HepG2 (cell line): ENCODE measurements at regions not wholly inside any gene's neighbourhood (a gene's known extent, or its start where the extent isn't known, plus 50 kb on each side); places are given as distances from the start of the nearest gene placed in this dataset.

ENCODE experiments used
- ATAC-seq: fragments of 200-7000 bp; cut with Tn5 transposase; 3 replicates; pipeline ENCODE4 v1.9.1; 2020; ENCODE audit warnings: mild to moderate bottlenecking, moderate library complexity
- BruUV-seq: library from RNA; stranded (reverse); fragments of 400-500 nt; replicated peaks from 2 replicates; lab custom pipeline; 2021; lab: Mats Ljungman, UMichigan
- CTCF ChIA-PET: fragments of 300-600 bp; formaldehyde crosslinking; extraction: SDS; loops from one replicate; lab custom pipeline; 2021; ENCODE audit warnings: low total read pairs, inconsistent platforms, low intra/inter-chr PET ratio; lab: Yijun Ruan, JAX
- POLR2A ChIA-PET: fragments of 350-600 bp; sonication (Branson Sonifier 250); formaldehyde crosslinking; loops from one replicate; lab custom pipeline; 2020; ENCODE audit warnings: antibody characterized with exemption, inconsistent platforms; lab: Yijun Ruan, JAX
- DNase-seq: peaks from one replicate; pipeline ENCODE4 v3.0.0-alpha.2; 2015; ENCODE audit warnings: low spot score
- FAIRE-seq: peaks from 3 replicates; lab custom pipeline; 2011; peaks lifted over from hg19 to GRCh38; lab: Jason Lieb, UNC
- H2AFZ ChIP-seq: one replicate; pipeline ENCODE4 v1.6.1; 2011; ENCODE audit warnings: low read length, inconsistent platforms
- H3K27ac ChIP-seq: fragments of 300-600 bp; 3 replicates; pipeline ENCODE4 v1.8.0; 2011; ENCODE audit warnings: mixed run types, mild to moderate bottlenecking, mixed read lengths, low read length, inconsistent platforms; ENCODE audit not compliant: insufficient read depth; ENCODE audit errors: extremely low read length
- H3K27me3 ChIP-seq, 2 experiments: fragments of 200-600 bp in 1 of 2; 2 replicates in 1 of 2; 3 replicates in 1 of 2; pipeline versions ENCODE4 v1.6.0 to v1.8.0; 2011; ENCODE audit warnings: low read length in 2 of 2, mild to moderate bottlenecking in 2 of 2, moderate library complexity in 2 of 2, inconsistent platforms in 1 of 2; ENCODE audit not compliant: insufficient read depth in 2 of 2, control insufficient read depth in 1 of 2
- H3K36me3 ChIP-seq, 2 experiments: fragments of 200-600 bp in 1 of 2; replicated peaks in 1 of 2; 2 replicates in 1 of 2; 3 replicates in 1 of 2; pipeline versions ENCODE4 v1.5.1 to v1.8.0; 2011; ENCODE audit warnings: low read length in 2 of 2, inconsistent platforms in 1 of 2; ENCODE audit not compliant: insufficient read depth in 2 of 2, control insufficient read depth in 1 of 2
- H3K4me1 ChIP-seq: 2 replicates; pipeline ENCODE4 v1.5.1; 2012; ENCODE audit warnings: low read length, inconsistent platforms; ENCODE audit not compliant: insufficient read depth
- H3K4me2 ChIP-seq: 2 replicates; pipeline ENCODE4 v1.6.0; 2011; ENCODE audit warnings: low read depth, low read length, inconsistent platforms
- H3K4me3 ChIP-seq, 3 experiments: fragments of 200-600 bp in 1 of 3; sonication (generic), shearing (Covaris generic) in 1 of 3; replicated peaks in 1 of 3; 2 replicates each; pipeline ENCODE4 v1.5.1; 2011 to 2016; ENCODE audit warnings: low read length in 3 of 3, inconsistent platforms in 2 of 3, low read depth in 2 of 3, mild to moderate bottlenecking in 2 of 3, control low read depth in 1 of 3, mixed read lengths in 1 of 3; ENCODE audit not compliant: insufficient read depth in 1 of 3
- H3K79me2 ChIP-seq: one replicate; pipeline ENCODE4 v1.6.1; 2011; ENCODE audit warnings: low read length, inconsistent platforms; ENCODE audit not compliant: insufficient read depth
- H3K9ac ChIP-seq: 2 replicates; pipeline ENCODE4 v1.6.0; 2011; ENCODE audit warnings: mild to moderate bottlenecking, low read depth, low read length, inconsistent platforms; ENCODE audit not compliant: insufficient read depth
- H3K9me3 ChIP-seq: 2 replicates; pipeline ENCODE4 v1.5.1; 2012; ENCODE audit warnings: mild to moderate bottlenecking, low read length
- H4K20me1 ChIP-seq: 2 replicates; pipeline ENCODE4 v1.6.0; 2011; ENCODE audit warnings: inconsistent platforms, mild to moderate bottlenecking, low read length, moderate library complexity; ENCODE audit not compliant: insufficient read depth
- CREB3 ChIP-seq: sonication (generic); formaldehyde crosslinking; IDR thresholded peaks from 2 replicates; pipeline ENCODE4 v1.5.0; 2020; ENCODE audit warnings: missing genetic modification reagents
- ETV6 ChIP-seq: sonication (generic); formaldehyde crosslinking; conservative IDR thresholded peaks from 2 replicates; pipeline ENCODE4 v1.4.0; 2020; ENCODE audit warnings: missing genetic modification reagents
- EZH2 ChIP-seq: conservative IDR thresholded peaks from 2 replicates; pipeline ENCODE4 v1.6.1; 2012; ENCODE audit warnings: mild to moderate bottlenecking, low read depth, low read length, moderate library complexity
- HDAC2 ChIP-seq: sonication (generic); formaldehyde crosslinking; IDR thresholded peaks from 2 replicates; pipeline ENCODE4 v1.4.0; 2020; ENCODE audit warnings: missing genetic modification reagents
- JUN ChIP-seq: sonication (generic); formaldehyde crosslinking; IDR thresholded peaks from 2 replicates; pipeline ENCODE4 v1.4.0; 2020; ENCODE audit warnings: mild to moderate bottlenecking, missing genetic modification reagents
- SMAD9 ChIP-seq: sonication (generic); formaldehyde crosslinking; IDR thresholded peaks from 2 replicates; pipeline ENCODE4 v1.5.1; 2020; ENCODE audit warnings: mild to moderate bottlenecking, missing genetic modification reagents
- THAP9 ChIP-seq: sonication (generic); formaldehyde crosslinking; IDR thresholded peaks from 2 replicates; pipeline ENCODE4; 2020; ENCODE audit warnings: missing genetic modification reagents, mild to moderate bottlenecking, borderline replicate concordance
- ZBTB34 ChIP-seq: sonication (generic); formaldehyde crosslinking; IDR thresholded peaks from 2 replicates; pipeline ENCODE4 v1.8.0; 2022; ENCODE audit warnings: mild to moderate bottlenecking, missing genetic modification reagents
- ZNF264 ChIP-seq: sonication (generic); formaldehyde crosslinking; IDR thresholded peaks from 2 replicates; pipeline ENCODE4 v1.4.0; 2020; ENCODE audit warnings: missing genetic modification reagents
- ZNF362 ChIP-seq: sonication (generic); formaldehyde crosslinking; IDR thresholded peaks from 2 replicates; pipeline ENCODE4 v1.4.0; 2020; ENCODE audit warnings: missing genetic modification reagents, mild to moderate bottlenecking, borderline replicate concordance
- ZNF557 ChIP-seq: sonication (generic); formaldehyde crosslinking; IDR thresholded peaks from 2 replicates; pipeline ENCODE4 v1.4.0; 2020; ENCODE audit warnings: missing genetic modification reagents
- ZNF629 ChIP-seq: sonication (generic); formaldehyde crosslinking; conservative IDR thresholded peaks from 2 replicates; pipeline ENCODE4 v1.5.0; 2020; ENCODE audit warnings: missing genetic modification reagents
- ZNF670 ChIP-seq: sonication (generic); formaldehyde crosslinking; IDR thresholded peaks from 2 replicates; pipeline ENCODE4 v1.8.0; 2022; ENCODE audit warnings: mild to moderate bottlenecking, missing genetic modification reagents, borderline replicate concordance
- ZNF891 ChIP-seq: sonication (generic); formaldehyde crosslinking; IDR thresholded peaks from 2 replicates; pipeline ENCODE4 v1.5.0; 2020; ENCODE audit warnings: mild to moderate bottlenecking, missing genetic modification reagents
- WGBS: methylation state at CpG from one replicate; pipeline ENCODE4 v1.1.6; 2017; ENCODE audit warnings: low lambda C conversion rate; 5-methylcytosine and 5-hydroxymethylcytosine counted together
- in situ Hi-C: cut with HindIII; loops from 2 replicates; pipeline ENCODE4 v1.10.0; 2017; ENCODE audit warnings: low pct_unique_long_range_greater_than_20kb; ENCODE audit not compliant: extremely low pct_ligation_motif_present
- intact Hi-C: fragments of 100-400 bp; cut with micrococcal nuclease; formaldehyde crosslinking; loops from one replicate; pipeline ENCODE4 v1.10.0; 2022; ENCODE audit not compliant: unreplicated experiment
- TF ChIP-seq, protein P1 (sequence below): IDR thresholded peaks from 2 replicates; pipeline ENCODE4 v1.6.1; 2016; ENCODE audit warnings: missing compliant biosample characterization, missing genetic modification reagents, borderline replicate concordance
- TF ChIP-seq, protein P2 (sequence below): sonication (generic); formaldehyde crosslinking; IDR thresholded peaks from 2 replicates; pipeline ENCODE4 v1.8.1; 2023; ENCODE audit warnings: mild to moderate bottlenecking, missing genetic modification reagents

- no peak overlapping the region for H3K4me2 ChIP-seq
- H3K9ac ChIP-seq, result no peak overlapping the region
- ATAC-seq (no peak), DNase-seq (no peak), FAIRE-seq (no peak)
- no peaks in the 10 kb centered on the region for H3K36me3 ChIP-seq
- CTCF ChIA-PET, result no interaction called here
- no peak overlapping the region for H2AFZ ChIP-seq
- no peaks in the 10 kb centered on the region for H3K4me1 ChIP-seq
- no peaks in the 10 kb centered on the region for H4K20me1 ChIP-seq
- no peak overlapping the region for H3K27ac ChIP-seq
- POLR2A ChIA-PET, result no interaction called here
- 53% methylated on average over 5 of the region's 5 CpGs for WGBS
- no peak overlapping the region for H3K4me3 ChIP-seq
- no TSS peak for BruUV-seq
- in situ Hi-C loops (no loop called here), intact Hi-C loops (no loop called here)
- no peaks in the 10 kb centered on the region for H3K9me3 ChIP-seq
- H3K79me2 ChIP-seq, result no peaks in the 10 kb centered on the region
- H3K27me3 ChIP-seq, result no peaks in the 10 kb centered on the region; a peak in 1 of 5 replicates
- TF ChIP-seq HDAC2 (CRISPR knock-in tag), result no peak
- TF ChIP-seq ZNF891 (CRISPR knock-in tag), result no peak
- no peak for TF ChIP-seq ZNF629 (CRISPR knock-in tag)
- TF ChIP-seq ZNF557 (CRISPR knock-in tag), result no peak
- TF ChIP-seq JUN (CRISPR knock-in tag), result no peak
- TF ChIP-seq, protein P1, sequence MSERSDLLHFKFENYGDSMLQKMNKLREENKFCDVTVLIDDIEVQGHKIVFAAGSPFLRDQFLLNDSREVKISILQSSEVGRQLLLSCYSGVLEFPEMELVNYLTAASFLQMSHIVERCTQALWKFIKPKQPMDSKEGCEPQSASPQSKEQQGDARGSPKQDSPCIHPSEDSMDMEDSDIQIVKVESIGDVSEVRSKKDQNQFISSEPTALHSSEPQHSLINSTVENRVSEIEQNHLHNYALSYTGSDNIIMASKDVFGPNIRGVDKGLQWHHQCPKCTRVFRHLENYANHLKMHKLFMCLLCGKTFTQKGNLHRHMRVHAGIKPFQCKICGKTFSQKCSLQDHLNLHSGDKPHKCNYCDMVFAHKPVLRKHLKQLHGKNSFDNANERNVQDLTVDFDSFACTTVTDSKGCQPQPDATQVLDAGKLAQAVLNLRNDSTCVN (CRISPR knock-in tag), result no peak
- no peak for TF ChIP-seq ZBTB34 (CRISPR knock-in tag)
- TF ChIP-seq, protein P2, sequence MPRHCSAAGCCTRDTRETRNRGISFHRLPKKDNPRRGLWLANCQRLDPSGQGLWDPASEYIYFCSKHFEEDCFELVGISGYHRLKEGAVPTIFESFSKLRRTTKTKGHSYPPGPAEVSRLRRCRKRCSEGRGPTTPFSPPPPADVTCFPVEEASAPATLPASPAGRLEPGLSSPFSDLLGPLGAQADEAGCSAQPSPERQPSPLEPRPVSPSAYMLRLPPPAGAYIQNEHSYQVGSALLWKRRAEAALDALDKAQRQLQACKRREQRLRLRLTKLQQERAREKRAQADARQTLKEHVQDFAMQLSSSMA (CRISPR knock-in tag), result no peak
- no peak for TF ChIP-seq ETV6
- TF ChIP-seq EZH2, result no peak
- no peak for TF ChIP-seq CREB3 (CRISPR knock-in tag)
- TF ChIP-seq SMAD9 (CRISPR knock-in tag), result no peak
- TF ChIP-seq ZNF670 (CRISPR knock-in tag), result no peak
- no peak for TF ChIP-seq ZNF264 (CRISPR knock-in tag)
- no peak for TF ChIP-seq ZNF362 (CRISPR knock-in tag)
- TF ChIP-seq THAP9 (CRISPR knock-in tag), result no peak
Measured at GRCh38 chr6:21529431-21529830, 64.1 kb upstream of the SOX4 start.
